ENCODE measurements at regions not wholly inside any gene's neighbourhood (a gene's known extent, or its start where the extent isn't known, plus 50 kb on each side); places are given as distances from the start of the nearest gene placed in this dataset.
A peak's percentile ranks its signal among the peaks of the same experiment; 100 is the strongest.

- DNase-seq, result no peak
Observed at GRCh38 chr10:113446739-113447138, 106.1 kb upstream of the HABP2 start.

GRCh38 chr10:113447278-113447677, 105.6 kb upstream of the HABP2 start:
- DNase-seq, result no peak

GRCh38 chr10:113449006-113449695, 103.7 kb upstream of the HABP2 start:
- no peak for DNase-seq

- DNase-seq, result no peak
Observed at GRCh38 chr10:113450046-113450804, 102.6 kb upstream of the HABP2 start.

- DNase-seq, result no peak
Observed at GRCh38 chr10:113450906-113451305, 101.9 kb upstream of the HABP2 start.

GRCh38 chr10:113452146-113452845, 100.6 kb upstream of the HABP2 start:
- DNase-seq, result no peak

- no peak for DNase-seq
Observed at GRCh38 chr10:113453351-113453750, 99.5 kb upstream of the HABP2 start.

- DNase-seq, result peak; percentile 2
Observed at GRCh38 chr10:113454341-113455061, 98.4 kb upstream of the HABP2 start.

- no peak for DNase-seq
Observed at GRCh38 chr10:113455947-113456346, 96.9 kb upstream of the HABP2 start.

- no peak for DNase-seq
Observed at GRCh38 chr10:113456741-113457140, 96.1 kb upstream of the HABP2 start.

- no peak for DNase-seq
Observed at GRCh38 chr10:113457408-113457807, 95.4 kb upstream of the HABP2 start.

- DNase-seq, result no peak
Observed at GRCh38 chr10:113458451-113458850, 94.4 kb upstream of the HABP2 start.

GRCh38 chr10:113458944-113459343, 93.9 kb upstream of the HABP2 start:
- no peak for DNase-seq

- no peak for DNase-seq
Observed at GRCh38 chr10:113459626-113460280, 93.1 kb upstream of the HABP2 start.

- no peak for DNase-seq
Observed at GRCh38 chr10:113463083-113463482, 89.8 kb upstream of the HABP2 start.

GRCh38 chr10:113463777-113464176, 89.1 kb upstream of the HABP2 start:
- DNase-seq, result no peak

- no peak for DNase-seq
Observed at GRCh38 chr10:113469796-113470195, 83.1 kb upstream of the HABP2 start.

GRCh38 chr10:113470372-113471240, 82.2 kb upstream of the HABP2 start:
- no peak for DNase-seq

- DNase-seq, result no peak
Observed at GRCh38 chr10:113471241-113471996, 81.4 kb upstream of the HABP2 start.

- DNase-seq, result no peak
Observed at GRCh38 chr10:113473011-113473410, 79.8 kb upstream of the HABP2 start.

GRCh38 chr10:113473851-113474250, 79.0 kb upstream of the HABP2 start:
- DNase-seq, result no peak

Measured in NCI-H1436 (cell line).